ENCODE measurements at regions not wholly inside any gene's neighbourhood (a gene's known extent, or its start where the extent isn't known, plus 50 kb on each side); places are given as distances from the start of the nearest gene placed in this dataset.

DNA sequence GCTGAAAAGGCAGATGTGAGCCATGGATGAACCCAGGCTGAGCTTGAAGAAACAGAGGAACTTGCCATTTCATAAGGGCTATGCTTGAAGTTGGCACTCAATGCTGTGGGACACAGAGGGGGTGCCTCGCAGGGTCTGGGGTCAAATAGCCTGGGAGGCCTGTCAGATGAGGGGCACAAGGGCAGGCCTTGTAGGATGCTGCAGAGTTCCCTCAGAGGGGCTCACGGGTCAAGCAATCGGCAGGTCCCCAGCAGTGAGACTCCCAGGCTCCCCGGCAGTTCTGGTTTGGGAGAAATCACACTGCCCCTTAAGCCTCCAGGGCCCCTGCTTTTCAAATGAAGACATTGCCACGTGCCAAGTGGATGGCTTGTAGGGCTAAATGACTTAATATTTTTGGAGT, 116.7 kb upstream of the GRIK3 start:
- TF ChIP-seq CTCF (IDR thresholded peaks at IDR 0.05; ENCODE audit: low read length) (no peak), EZH2 (optimal IDR thresholded peaks at IDR 0.05; ENCODE audit: low read depth, low read length) (no peak)

Measured in MM.1S (cell line).